H9 (cell line): ENCODE measurements at regions not wholly inside any gene's neighbourhood (a gene's known extent, or its start where the extent isn't known, plus 50 kb on each side); places are given as distances from the start of the nearest gene placed in this dataset.

Experiments
- DNase-seq: peaks from one replicate; pipeline ENCODE4 v3.0.0-alpha.2; 2017
- H2AFZ ChIP-seq: one replicate; pipeline ENCODE4 v1.6.1; 2013; ENCODE audit warnings: mild to moderate bottlenecking, low read length, control low read depth, moderate library complexity
- H2AK5ac ChIP-seq: 2 replicates; pipeline ENCODE4 v1.6.1; 2013; ENCODE audit warnings: low read length, control low read depth, mixed read lengths; ENCODE audit not compliant: insufficient read length
- H2BK120ac ChIP-seq: one replicate; pipeline ENCODE4 v1.6.1; 2013; ENCODE audit warnings: low read depth, mild to moderate bottlenecking, low read length, control low read depth, inconsistent platforms; ENCODE audit not compliant: poor library complexity, severe bottlenecking
- H2BK12ac ChIP-seq: 2 replicates; pipeline ENCODE4 v1.6.1; 2013; ENCODE audit warnings: low read length, control low read depth, mixed read lengths, low read depth; ENCODE audit not compliant: insufficient read length
- H2BK15ac ChIP-seq: 2 replicates; pipeline ENCODE4 v1.6.1; 2013; ENCODE audit warnings: low read depth, low read length, control low read depth
- H2BK20ac ChIP-seq: one replicate; pipeline ENCODE4 v1.6.1; 2013; ENCODE audit warnings: low read depth, mild to moderate bottlenecking, low read length, control low read depth, inconsistent platforms; ENCODE audit not compliant: poor library complexity, severe bottlenecking
- H2BK5ac ChIP-seq: 2 replicates; pipeline ENCODE4 v1.6.1; 2013; ENCODE audit warnings: low read length, control low read depth, mixed read lengths; ENCODE audit not compliant: insufficient read length
- H3K14ac ChIP-seq: 2 replicates; pipeline ENCODE4 v1.6.1; 2013; ENCODE audit warnings: low read length, control low read depth; ENCODE audit not compliant: insufficient read depth
- H3K18ac ChIP-seq: 2 replicates; pipeline ENCODE4 v1.6.1; 2013; ENCODE audit warnings: low read depth, mild to moderate bottlenecking, mixed read lengths, low read length, control low read depth; ENCODE audit not compliant: insufficient read length
- H3K23ac ChIP-seq: 2 replicates; pipeline ENCODE4 v1.6.1; 2013; ENCODE audit warnings: low read length, control low read depth, mixed read lengths, low read depth; ENCODE audit not compliant: insufficient read length
- H3K23me2 ChIP-seq: 2 replicates; pipeline ENCODE4 v1.6.1; 2013; ENCODE audit warnings: low read depth, mild to moderate bottlenecking, mixed read lengths, low read length, control low read depth; ENCODE audit not compliant: insufficient read length, poor library complexity, severe bottlenecking
- H3K27ac ChIP-seq: 2 replicates; pipeline ENCODE4 v1.5.1; 2013; ENCODE audit warnings: low read length, control low read depth, mixed read lengths, low read depth; ENCODE audit not compliant: insufficient read length
- H3K27me3 ChIP-seq: 2 replicates; pipeline ENCODE4 v1.6.1; 2013; ENCODE audit warnings: low read length, control low read depth, inconsistent platforms; ENCODE audit not compliant: insufficient read depth
- H3K4ac ChIP-seq: 2 replicates; pipeline ENCODE4 v1.6.1; 2013; ENCODE audit warnings: low read depth, mild to moderate bottlenecking, control low read depth, inconsistent platforms, low read length, moderate library complexity
- H3K4me1 ChIP-seq: 2 replicates; pipeline ENCODE4 v1.6.1; 2013; ENCODE audit warnings: low read length, control low read depth, inconsistent platforms; ENCODE audit not compliant: insufficient read depth
- H3K4me2 ChIP-seq: 2 replicates; pipeline ENCODE4 v1.6.1; 2013; ENCODE audit warnings: low read length, control low read depth, mixed read lengths; ENCODE audit not compliant: insufficient read length, insufficient read depth
- H3K56ac ChIP-seq: 2 replicates; pipeline ENCODE4 v1.6.1; 2013; ENCODE audit warnings: low read depth, mild to moderate bottlenecking, mixed read lengths, low read length, control low read depth; ENCODE audit not compliant: insufficient read length
- H3K79me1 ChIP-seq: 2 replicates; pipeline ENCODE4 v1.6.1; 2013; ENCODE audit warnings: low read depth, mild to moderate bottlenecking, moderate library complexity, low read length, control low read depth, inconsistent platforms; ENCODE audit not compliant: insufficient read depth, poor library complexity, severe bottlenecking
- H3K79me2 ChIP-seq: 2 replicates; pipeline ENCODE4 v1.6.1; 2013; ENCODE audit warnings: low read length, control low read depth, inconsistent platforms; ENCODE audit not compliant: insufficient read depth
- H3K9ac ChIP-seq: 2 replicates; pipeline ENCODE4 v1.6.1; 2013; ENCODE audit warnings: low read length, control low read depth, mixed read lengths; ENCODE audit not compliant: insufficient read length; ENCODE audit errors: extremely low read depth
- H3K9me3 ChIP-seq: one replicate; pipeline ENCODE4 v1.6.1; 2013; ENCODE audit warnings: low read depth, low read length, inconsistent platforms; ENCODE audit not compliant: control insufficient read depth
- H3T11ph ChIP-seq: one replicate; pipeline ENCODE4 v1.6.1; 2013; ENCODE audit warnings: mild to moderate bottlenecking, low read length, control low read depth, inconsistent platforms
- H4K20me1 ChIP-seq: one replicate; pipeline ENCODE4 v1.6.1; 2013; ENCODE audit not compliant: control insufficient read depth, insufficient read length, insufficient read depth
- H4K5ac ChIP-seq: 2 replicates; pipeline ENCODE4 v1.6.1; 2013; ENCODE audit warnings: low read depth, mild to moderate bottlenecking, mixed read lengths, low read length, control low read depth; ENCODE audit not compliant: insufficient read length
- H4K8ac ChIP-seq: replicated peaks from 2 replicates; pipeline ENCODE4 v1.6.1; 2013; ENCODE audit warnings: low read length, control low read depth, mixed read lengths, low read depth; ENCODE audit not compliant: insufficient read length
- H4K91ac ChIP-seq: 2 replicates; pipeline ENCODE4 v1.6.1; 2013; ENCODE audit warnings: low read depth, mild to moderate bottlenecking, moderate library complexity, mixed read lengths, low read length, control low read depth; ENCODE audit not compliant: insufficient read length
- H3K27ac Mint-ChIP-seq, 3 experiments: 2 replicates in 2 of 3; 3 replicates in 1 of 3; pipeline ENCODE4 v1.8.0; 2020 to 2021; ENCODE audit warnings: mixed read lengths in 3 of 3, mild to moderate bottlenecking in 1 of 3, moderate library complexity in 1 of 3
- H3K27me3 Mint-ChIP-seq: 2 replicates; pipeline ENCODE4 v1.8.0; 2021; ENCODE audit warnings: low read depth, mild to moderate bottlenecking, moderate library complexity, mixed read lengths
- H3K36me3 Mint-ChIP-seq, 3 experiments: 2 replicates in 2 of 3; 3 replicates in 1 of 3; pipeline ENCODE4 v1.8.0; 2020 to 2021; ENCODE audit warnings: low read depth in 3 of 3, mixed read lengths in 3 of 3; ENCODE audit not compliant: insufficient read depth in 1 of 3
- H3K4me1 Mint-ChIP-seq, 2 experiments: 2 replicates each; pipeline ENCODE4 v1.8.0; 2020; ENCODE audit warnings: mixed read lengths in 2 of 2
- H3K4me3 Mint-ChIP-seq, 2 experiments: 2 replicates in 1 of 2; 3 replicates in 1 of 2; pipeline ENCODE4 v1.8.0; 2020 to 2021; ENCODE audit warnings: mild to moderate bottlenecking in 2 of 2, mixed read lengths in 2 of 2, moderate library complexity in 1 of 2
- H3K9me3 Mint-ChIP-seq, 2 experiments: 2 replicates in 1 of 2; 3 replicates in 1 of 2; pipeline ENCODE4 v1.8.0; 2020; ENCODE audit warnings: mild to moderate bottlenecking in 2 of 2, mixed read lengths in 2 of 2, moderate library complexity in 1 of 2
- WGBS: extraction: QIAGEN DNeasy Blood & Tissue Kit; methylation state at CpG from one replicate; pipeline ENCODE4 v1.1.7; 2013; ENCODE audit warnings: missing lambda C conversion rate, low lambda C conversion rate, mixed read lengths; ENCODE audit not compliant: insufficient read length; ENCODE audit errors: extremely low coverage; 5-methylcytosine and 5-hydroxymethylcytosine counted together
- TF ChIP-seq, protein P1 (sequence below): fragments of 200-600 bp; sonication (generic); conservative IDR thresholded peaks from 3 replicates; pipeline ENCODE4 v1.8.0; 2021; ENCODE audit warnings: antibody characterized with exemption, mild to moderate bottlenecking

DNA sequence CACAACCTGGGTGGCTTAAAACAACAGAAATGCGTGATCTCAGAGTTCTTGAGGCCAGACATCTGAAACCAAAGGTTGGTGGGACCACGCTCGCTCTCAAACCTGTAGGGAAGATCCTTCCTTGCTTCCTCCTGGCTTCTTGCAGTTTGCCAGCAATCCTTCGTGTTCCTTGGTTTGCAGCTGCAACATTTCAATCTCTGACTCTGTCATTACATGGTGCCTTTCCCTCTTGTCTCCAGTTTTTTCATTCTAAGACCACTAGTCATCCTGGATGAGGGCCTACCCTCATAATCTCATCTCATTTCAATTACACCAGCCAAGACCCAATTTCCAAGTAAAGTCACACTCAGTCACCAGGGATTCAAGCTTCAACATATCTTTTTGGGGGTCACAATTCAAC, 388.0 kb downstream of the GPM6A start:
- Histone ChIP-seq H3K27ac (no peak overlapping the region), H3K9me3 (no peaks in the 10 kb centered on the region), H2BK12ac (no peak overlapping the region), H3K27me3 (no peaks in the 10 kb centered on the region), H3K56ac (no peak overlapping the region), H3K14ac (no peak overlapping the region), H3K79me1 (no peaks in the 10 kb centered on the region), H3K79me2 (no peaks in the 10 kb centered on the region), H3K23ac (peak overlapping the region; percentile 49), H3K23me2 (no peaks in the 10 kb centered on the region), H2BK5ac (no peak overlapping the region), H3K4me1 (no peaks in the 10 kb centered on the region; the same call in 1 of the 2 replicates), H2AK5ac (no peak overlapping the region), H3K9ac (no peak overlapping the region), H4K5ac (no peak overlapping the region), H4K91ac (no peak overlapping the region), H3K4me2 (no peak overlapping the region), H3K4ac (no peak overlapping the region), H3T11ph (no peak overlapping the region), H2BK120ac (no peak overlapping the region), H2BK15ac (no peak overlapping the region), H2BK20ac (no peak overlapping the region), H4K20me1 (no peaks in the 10 kb centered on the region), H2AFZ (no peak overlapping the region), H3K18ac (no peak overlapping the region), H4K8ac (no peak overlapping the region)
- peaks cover 3 to 12% of the 10 kb centered on the region in 2 experiments for H3K4me1 Mint-ChIP-seq
- peaks cover 0 to 4% of the 10 kb centered on the region in 2 experiments; a peak in 2 of 5 replicates for H3K9me3 Mint-ChIP-seq
- DNase-seq: no peak
- H3K4me3 Mint-ChIP-seq: no peak overlapping the region
- no peak overlapping the region for H3K27ac Mint-ChIP-seq
- H3K36me3 Mint-ChIP-seq: no peaks in the 10 kb centered on the region; a peak in 2 of 7 replicates
- no CpG with 5 or more reads among the region's 4 CpGs for WGBS
- no peaks in the 10 kb centered on the region for H3K27me3 Mint-ChIP-seq
- TF ChIP-seq, protein P1, sequence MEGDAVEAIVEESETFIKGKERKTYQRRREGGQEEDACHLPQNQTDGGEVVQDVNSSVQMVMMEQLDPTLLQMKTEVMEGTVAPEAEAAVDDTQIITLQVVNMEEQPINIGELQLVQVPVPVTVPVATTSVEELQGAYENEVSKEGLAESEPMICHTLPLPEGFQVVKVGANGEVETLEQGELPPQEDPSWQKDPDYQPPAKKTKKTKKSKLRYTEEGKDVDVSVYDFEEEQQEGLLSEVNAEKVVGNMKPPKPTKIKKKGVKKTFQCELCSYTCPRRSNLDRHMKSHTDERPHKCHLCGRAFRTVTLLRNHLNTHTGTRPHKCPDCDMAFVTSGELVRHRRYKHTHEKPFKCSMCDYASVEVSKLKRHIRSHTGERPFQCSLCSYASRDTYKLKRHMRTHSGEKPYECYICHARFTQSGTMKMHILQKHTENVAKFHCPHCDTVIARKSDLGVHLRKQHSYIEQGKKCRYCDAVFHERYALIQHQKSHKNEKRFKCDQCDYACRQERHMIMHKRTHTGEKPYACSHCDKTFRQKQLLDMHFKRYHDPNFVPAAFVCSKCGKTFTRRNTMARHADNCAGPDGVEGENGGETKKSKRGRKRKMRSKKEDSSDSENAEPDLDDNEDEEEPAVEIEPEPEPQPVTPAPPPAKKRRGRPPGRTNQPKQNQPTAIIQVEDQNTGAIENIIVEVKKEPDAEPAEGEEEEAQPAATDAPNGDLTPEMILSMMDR: no peak
